HepG2 (cell line): ENCODE measurements at regions not wholly inside any gene's neighbourhood (a gene's known extent, or its start where the extent isn't known, plus 50 kb on each side); places are given as distances from the start of the nearest gene placed in this dataset.

Source experiments
- ATAC-seq: fragments of 200-7000 bp; cut with Tn5 transposase; 3 replicates; pipeline ENCODE4 v1.9.1; 2020; ENCODE audit warnings: mild to moderate bottlenecking, moderate library complexity
- BruUV-seq: library from RNA; stranded (reverse); fragments of 400-500 nt; replicated peaks from 2 replicates; lab custom pipeline; 2021; lab: Mats Ljungman, UMichigan
- CTCF ChIA-PET: fragments of 300-600 bp; formaldehyde crosslinking; extraction: SDS; loops from one replicate; lab custom pipeline; 2021; ENCODE audit warnings: low total read pairs, inconsistent platforms, low intra/inter-chr PET ratio; lab: Yijun Ruan, JAX
- POLR2A ChIA-PET: fragments of 350-600 bp; sonication (Branson Sonifier 250); formaldehyde crosslinking; loops from one replicate; lab custom pipeline; 2020; ENCODE audit warnings: antibody characterized with exemption, inconsistent platforms; lab: Yijun Ruan, JAX
- DNase-seq: peaks from one replicate; pipeline ENCODE4 v3.0.0-alpha.2; 2015; ENCODE audit warnings: low spot score
- FAIRE-seq: peaks from 3 replicates; lab custom pipeline; 2011; peaks lifted over from hg19 to GRCh38; lab: Jason Lieb, UNC
- H2AFZ ChIP-seq: one replicate; pipeline ENCODE4 v1.6.1; 2011; ENCODE audit warnings: low read length, inconsistent platforms
- H3K27ac ChIP-seq: fragments of 300-600 bp; 3 replicates; pipeline ENCODE4 v1.8.0; 2011; ENCODE audit warnings: mixed run types, mild to moderate bottlenecking, mixed read lengths, low read length, inconsistent platforms; ENCODE audit not compliant: insufficient read depth; ENCODE audit errors: extremely low read length
- H3K27me3 ChIP-seq, 2 experiments: fragments of 200-600 bp in 1 of 2; 2 replicates in 1 of 2; 3 replicates in 1 of 2; pipeline versions ENCODE4 v1.6.0 to v1.8.0; 2011; ENCODE audit warnings: low read length in 2 of 2, mild to moderate bottlenecking in 2 of 2, moderate library complexity in 2 of 2, inconsistent platforms in 1 of 2; ENCODE audit not compliant: insufficient read depth in 2 of 2, control insufficient read depth in 1 of 2
- H3K36me3 ChIP-seq, 2 experiments: fragments of 200-600 bp in 1 of 2; replicated peaks in 1 of 2; 2 replicates in 1 of 2; 3 replicates in 1 of 2; pipeline versions ENCODE4 v1.5.1 to v1.8.0; 2011; ENCODE audit warnings: low read length in 2 of 2, inconsistent platforms in 1 of 2; ENCODE audit not compliant: insufficient read depth in 2 of 2, control insufficient read depth in 1 of 2
- H3K4me1 ChIP-seq: 2 replicates; pipeline ENCODE4 v1.5.1; 2012; ENCODE audit warnings: low read length, inconsistent platforms; ENCODE audit not compliant: insufficient read depth
- H3K4me2 ChIP-seq: 2 replicates; pipeline ENCODE4 v1.6.0; 2011; ENCODE audit warnings: low read depth, low read length, inconsistent platforms
- H3K4me3 ChIP-seq, 3 experiments: fragments of 200-600 bp in 1 of 3; sonication (generic), shearing (Covaris generic) in 1 of 3; replicated peaks in 1 of 3; 2 replicates each; pipeline ENCODE4 v1.5.1; 2011 to 2016; ENCODE audit warnings: low read length in 3 of 3, inconsistent platforms in 2 of 3, low read depth in 2 of 3, mild to moderate bottlenecking in 2 of 3, control low read depth in 1 of 3, mixed read lengths in 1 of 3; ENCODE audit not compliant: insufficient read depth in 1 of 3
- H3K79me2 ChIP-seq: one replicate; pipeline ENCODE4 v1.6.1; 2011; ENCODE audit warnings: low read length, inconsistent platforms; ENCODE audit not compliant: insufficient read depth
- H3K9ac ChIP-seq: 2 replicates; pipeline ENCODE4 v1.6.0; 2011; ENCODE audit warnings: mild to moderate bottlenecking, low read depth, low read length, inconsistent platforms; ENCODE audit not compliant: insufficient read depth
- H3K9me3 ChIP-seq: 2 replicates; pipeline ENCODE4 v1.5.1; 2012; ENCODE audit warnings: mild to moderate bottlenecking, low read length
- H4K20me1 ChIP-seq: 2 replicates; pipeline ENCODE4 v1.6.0; 2011; ENCODE audit warnings: inconsistent platforms, mild to moderate bottlenecking, low read length, moderate library complexity; ENCODE audit not compliant: insufficient read depth
- ARID3A ChIP-seq: IDR thresholded peaks from 2 replicates; pipeline ENCODE4 v1.6.1; 2012; ENCODE audit warnings: low read depth, low read length, improper control_type of control experiment
- HDAC1 ChIP-seq: sonication (generic); formaldehyde crosslinking; IDR thresholded peaks from 2 replicates; pipeline ENCODE4 v1.5.1; 2020; ENCODE audit warnings: mild to moderate bottlenecking, missing genetic modification reagents
- HNRNPH1 ChIP-seq: fragments of 200-400 bp; formaldehyde crosslinking; optimal IDR thresholded peaks from 2 replicates; pipeline ENCODE3; 2017; ENCODE audit warnings: mild to moderate bottlenecking, low read depth, low read length
- NCOA5 ChIP-seq: sonication (generic); formaldehyde crosslinking; IDR thresholded peaks from 2 replicates; pipeline ENCODE4 v1.4.0; 2020; ENCODE audit warnings: missing genetic modification reagents
- SUZ12 ChIP-seq: fragments of 150-350 bp; IDR thresholded peaks from 2 replicates; pipeline ENCODE4 v1.6.1; 2014; ENCODE audit warnings: low read depth, low read length
- ZNF414 ChIP-seq: sonication (generic); formaldehyde crosslinking; IDR thresholded peaks from 2 replicates; pipeline ENCODE4 v1.5.0; 2020; ENCODE audit warnings: missing genetic modification reagents
- ZNF567 ChIP-seq: sonication (generic); formaldehyde crosslinking; IDR thresholded peaks from 2 replicates; pipeline ENCODE4 v1.8.1; 2023; ENCODE audit warnings: mild to moderate bottlenecking, missing genetic modification reagents, borderline replicate concordance
- ZNF589 ChIP-seq: sonication (generic); formaldehyde crosslinking; conservative IDR thresholded peaks from 2 replicates; pipeline ENCODE4 v1.8.0; 2022; ENCODE audit warnings: mild to moderate bottlenecking, moderate library complexity, missing genetic modification reagents
- ZSCAN12 ChIP-seq: sonication (generic); formaldehyde crosslinking; IDR thresholded peaks from 2 replicates; pipeline ENCODE4 v1.9.0; 2021; ENCODE audit warnings: mild to moderate bottlenecking, missing genetic modification reagents
- WGBS: methylation state at CpG from one replicate; pipeline ENCODE4 v1.1.6; 2017; ENCODE audit warnings: low lambda C conversion rate; 5-methylcytosine and 5-hydroxymethylcytosine counted together
- in situ Hi-C: cut with HindIII; loops from 2 replicates; pipeline ENCODE4 v1.10.0; 2017; ENCODE audit warnings: low pct_unique_long_range_greater_than_20kb; ENCODE audit not compliant: extremely low pct_ligation_motif_present
- intact Hi-C: fragments of 100-400 bp; cut with micrococcal nuclease; formaldehyde crosslinking; loops from one replicate; pipeline ENCODE4 v1.10.0; 2022; ENCODE audit not compliant: unreplicated experiment
- TF ChIP-seq, protein P1 (sequence below): sonication (generic); formaldehyde crosslinking; IDR thresholded peaks from 2 replicates; pipeline ENCODE4 v1.8.0; 2022; ENCODE audit warnings: mild to moderate bottlenecking, missing genetic modification reagents, moderate library complexity
- TF ChIP-seq, protein P2 (sequence below): sonication (generic); formaldehyde crosslinking; IDR thresholded peaks from 2 replicates; pipeline ENCODE4 v1.9.0; 2021; ENCODE audit warnings: mild to moderate bottlenecking, missing genetic modification reagents
- TF ChIP-seq, protein P3 (sequence below): sonication (generic); formaldehyde crosslinking; IDR thresholded peaks from 2 replicates; pipeline ENCODE4 v1.4.0; 2020; ENCODE audit warnings: missing genetic modification reagents
- TF ChIP-seq, protein P4 (sequence below): sonication (generic); formaldehyde crosslinking; IDR thresholded peaks from 2 replicates; pipeline ENCODE4 v1.5.0; 2020; ENCODE audit warnings: missing genetic modification reagents

- no peak for TF ChIP-seq NCOA5 (CRISPR knock-in tag)
- TF ChIP-seq HNRNPH1 = no peak
- no peak for TF ChIP-seq ZNF589 (CRISPR knock-in tag)
- TF ChIP-seq, protein P1, sequence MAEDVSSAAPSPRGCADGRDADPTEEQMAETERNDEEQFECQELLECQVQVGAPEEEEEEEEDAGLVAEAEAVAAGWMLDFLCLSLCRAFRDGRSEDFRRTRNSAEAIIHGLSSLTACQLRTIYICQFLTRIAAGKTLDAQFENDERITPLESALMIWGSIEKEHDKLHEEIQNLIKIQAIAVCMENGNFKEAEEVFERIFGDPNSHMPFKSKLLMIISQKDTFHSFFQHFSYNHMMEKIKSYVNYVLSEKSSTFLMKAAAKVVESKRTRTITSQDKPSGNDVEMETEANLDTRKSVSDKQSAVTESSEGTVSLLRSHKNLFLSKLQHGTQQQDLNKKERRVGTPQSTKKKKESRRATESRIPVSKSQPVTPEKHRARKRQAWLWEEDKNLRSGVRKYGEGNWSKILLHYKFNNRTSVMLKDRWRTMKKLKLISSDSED = no peak
- no peak for TF ChIP-seq ZNF567 (CRISPR knock-in tag)
- TF ChIP-seq ZSCAN12 (CRISPR knock-in tag) = no peak
- TF ChIP-seq, protein P2, sequence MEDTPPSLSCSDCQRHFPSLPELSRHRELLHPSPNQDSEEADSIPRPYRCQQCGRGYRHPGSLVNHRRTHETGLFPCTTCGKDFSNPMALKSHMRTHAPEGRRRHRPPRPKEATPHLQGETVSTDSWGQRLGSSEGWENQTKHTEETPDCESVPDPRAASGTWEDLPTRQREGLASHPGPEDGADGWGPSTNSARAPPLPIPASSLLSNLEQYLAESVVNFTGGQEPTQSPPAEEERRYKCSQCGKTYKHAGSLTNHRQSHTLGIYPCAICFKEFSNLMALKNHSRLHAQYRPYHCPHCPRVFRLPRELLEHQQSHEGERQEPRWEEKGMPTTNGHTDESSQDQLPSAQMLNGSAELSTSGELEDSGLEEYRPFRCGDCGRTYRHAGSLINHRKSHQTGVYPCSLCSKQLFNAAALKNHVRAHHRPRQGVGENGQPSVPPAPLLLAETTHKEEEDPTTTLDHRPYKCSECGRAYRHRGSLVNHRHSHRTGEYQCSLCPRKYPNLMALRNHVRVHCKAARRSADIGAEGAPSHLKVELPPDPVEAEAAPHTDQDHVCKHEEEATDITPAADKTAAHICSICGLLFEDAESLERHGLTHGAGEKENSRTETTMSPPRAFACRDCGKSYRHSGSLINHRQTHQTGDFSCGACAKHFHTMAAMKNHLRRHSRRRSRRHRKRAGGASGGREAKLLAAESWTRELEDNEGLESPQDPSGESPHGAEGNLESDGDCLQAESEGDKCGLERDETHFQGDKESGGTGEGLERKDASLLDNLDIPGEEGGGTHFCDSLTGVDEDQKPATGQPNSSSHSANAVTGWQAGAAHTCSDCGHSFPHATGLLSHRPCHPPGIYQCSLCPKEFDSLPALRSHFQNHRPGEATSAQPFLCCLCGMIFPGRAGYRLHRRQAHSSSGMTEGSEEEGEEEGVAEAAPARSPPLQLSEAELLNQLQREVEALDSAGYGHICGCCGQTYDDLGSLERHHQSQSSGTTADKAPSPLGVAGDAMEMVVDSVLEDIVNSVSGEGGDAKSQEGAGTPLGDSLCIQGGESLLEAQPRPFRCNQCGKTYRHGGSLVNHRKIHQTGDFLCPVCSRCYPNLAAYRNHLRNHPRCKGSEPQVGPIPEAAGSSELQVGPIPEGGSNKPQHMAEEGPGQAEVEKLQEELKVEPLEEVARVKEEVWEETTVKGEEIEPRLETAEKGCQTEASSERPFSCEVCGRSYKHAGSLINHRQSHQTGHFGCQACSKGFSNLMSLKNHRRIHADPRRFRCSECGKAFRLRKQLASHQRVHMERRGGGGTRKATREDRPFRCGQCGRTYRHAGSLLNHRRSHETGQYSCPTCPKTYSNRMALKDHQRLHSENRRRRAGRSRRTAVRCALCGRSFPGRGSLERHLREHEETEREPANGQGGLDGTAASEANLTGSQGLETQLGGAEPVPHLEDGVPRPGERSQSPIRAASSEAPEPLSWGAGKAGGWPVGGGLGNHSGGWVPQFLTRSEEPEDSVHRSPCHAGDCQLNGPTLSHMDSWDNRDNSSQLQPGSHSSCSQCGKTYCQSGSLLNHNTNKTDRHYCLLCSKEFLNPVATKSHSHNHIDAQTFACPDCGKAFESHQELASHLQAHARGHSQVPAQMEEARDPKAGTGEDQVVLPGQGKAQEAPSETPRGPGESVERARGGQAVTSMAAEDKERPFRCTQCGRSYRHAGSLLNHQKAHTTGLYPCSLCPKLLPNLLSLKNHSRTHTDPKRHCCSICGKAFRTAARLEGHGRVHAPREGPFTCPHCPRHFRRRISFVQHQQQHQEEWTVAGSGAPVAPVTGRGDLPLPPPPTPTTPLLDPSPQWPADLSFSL (CRISPR knock-in tag) = no peak
- no peak for TF ChIP-seq ARID3A
- TF ChIP-seq, protein P3, sequence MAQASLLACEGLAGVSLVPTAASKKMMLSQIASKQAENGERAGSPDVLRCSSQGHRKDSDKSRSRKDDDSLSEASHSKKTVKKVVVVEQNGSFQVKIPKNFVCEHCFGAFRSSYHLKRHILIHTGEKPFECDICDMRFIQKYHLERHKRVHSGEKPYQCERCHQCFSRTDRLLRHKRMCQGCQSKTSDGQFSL = no peak
- TF ChIP-seq HDAC1 (CRISPR knock-in tag) = no peak
- no peak for TF ChIP-seq SUZ12
- TF ChIP-seq, protein P4, sequence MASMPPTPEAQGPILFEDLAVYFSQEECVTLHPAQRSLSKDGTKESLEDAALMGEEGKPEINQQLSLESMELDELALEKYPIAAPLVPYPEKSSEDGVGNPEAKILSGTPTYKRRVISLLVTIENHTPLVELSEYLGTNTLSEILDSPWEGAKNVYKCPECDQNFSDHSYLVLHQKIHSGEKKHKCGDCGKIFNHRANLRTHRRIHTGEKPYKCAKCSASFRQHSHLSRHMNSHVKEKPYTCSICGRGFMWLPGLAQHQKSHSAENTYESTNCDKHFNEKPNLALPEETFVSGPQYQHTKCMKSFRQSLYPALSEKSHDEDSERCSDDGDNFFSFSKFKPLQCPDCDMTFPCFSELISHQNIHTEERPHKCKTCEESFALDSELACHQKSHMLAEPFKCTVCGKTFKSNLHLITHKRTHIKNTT (CRISPR knock-in tag) = no peak
- no peak for TF ChIP-seq ZNF414 (CRISPR knock-in tag)
- Histone ChIP-seq H3K27me3 (no peaks in the 10 kb centered on the region), H3K9ac (no peak overlapping the region), H4K20me1 (no peaks in the 10 kb centered on the region), H3K36me3 (no peaks in the 10 kb centered on the region), H2AFZ (no peak overlapping the region), H3K27ac (no peak overlapping the region), H3K4me3 (no peak overlapping the region), H3K4me1 (no peaks in the 10 kb centered on the region; the same call in 1 of the 2 replicates), H3K79me2 (no peaks in the 10 kb centered on the region), H3K4me2 (no peak overlapping the region), H3K9me3 (no peaks in the 10 kb centered on the region)
- no peak for FAIRE-seq
- POLR2A ChIA-PET = no interaction called here
- no peak for DNase-seq
- BruUV-seq = no TSS peak
- WGBS = 93% methylated on average over 1 of the region's 1 CpG
- intact Hi-C loops (no loop called here), in situ Hi-C loops (no loop called here)
- CTCF ChIA-PET = no interaction called here
- ATAC-seq = no peak
Measured at GRCh38 chr15:61426466-61426865, 197.4 kb upstream of the RORA start.
